ENCODE measurements at regions not wholly inside any gene's neighbourhood (a gene's known extent, or its start where the extent isn't known, plus 50 kb on each side); places are given as distances from the start of the nearest gene placed in this dataset.

DNA sequence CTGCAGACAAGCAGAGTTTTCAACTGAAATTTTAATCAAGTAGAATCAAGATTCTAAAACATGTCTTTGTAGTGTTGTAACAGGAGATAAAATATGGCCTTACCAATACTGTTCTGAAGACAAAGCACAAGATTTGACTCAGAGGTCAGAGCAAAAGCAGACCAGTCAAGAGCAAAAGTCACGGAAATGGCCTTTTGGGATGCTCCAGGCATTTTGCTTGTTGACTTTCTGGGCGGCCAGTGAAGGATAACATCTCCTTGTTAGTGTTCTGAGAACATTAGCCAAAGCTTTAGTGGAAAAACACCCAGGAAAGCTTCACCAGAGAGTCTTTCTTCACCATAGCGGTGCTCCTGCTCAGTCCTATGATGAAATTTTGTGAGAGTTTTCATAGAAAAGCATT, 590.6 kb downstream of the ARL4A start:
- H3K9me2 ChIP-seq (replicated peaks; ENCODE audit: control insufficient read depth, low read length): no peaks in the 10 kb centered on the region
- H3K4me3 ChIP-seq (ENCODE audit: low read length): no peak overlapping the region
- no peak overlapping the region for H3K4me2 ChIP-seq (ENCODE audit: low read length)
- TF ChIP-seq EZH2phosphoT487 (IDR thresholded peaks at IDR 0.05; ENCODE audit: borderline replicate concordance, low read length): no peak
- TF ChIP-seq, protein P1, sequence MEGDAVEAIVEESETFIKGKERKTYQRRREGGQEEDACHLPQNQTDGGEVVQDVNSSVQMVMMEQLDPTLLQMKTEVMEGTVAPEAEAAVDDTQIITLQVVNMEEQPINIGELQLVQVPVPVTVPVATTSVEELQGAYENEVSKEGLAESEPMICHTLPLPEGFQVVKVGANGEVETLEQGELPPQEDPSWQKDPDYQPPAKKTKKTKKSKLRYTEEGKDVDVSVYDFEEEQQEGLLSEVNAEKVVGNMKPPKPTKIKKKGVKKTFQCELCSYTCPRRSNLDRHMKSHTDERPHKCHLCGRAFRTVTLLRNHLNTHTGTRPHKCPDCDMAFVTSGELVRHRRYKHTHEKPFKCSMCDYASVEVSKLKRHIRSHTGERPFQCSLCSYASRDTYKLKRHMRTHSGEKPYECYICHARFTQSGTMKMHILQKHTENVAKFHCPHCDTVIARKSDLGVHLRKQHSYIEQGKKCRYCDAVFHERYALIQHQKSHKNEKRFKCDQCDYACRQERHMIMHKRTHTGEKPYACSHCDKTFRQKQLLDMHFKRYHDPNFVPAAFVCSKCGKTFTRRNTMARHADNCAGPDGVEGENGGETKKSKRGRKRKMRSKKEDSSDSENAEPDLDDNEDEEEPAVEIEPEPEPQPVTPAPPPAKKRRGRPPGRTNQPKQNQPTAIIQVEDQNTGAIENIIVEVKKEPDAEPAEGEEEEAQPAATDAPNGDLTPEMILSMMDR (IDR thresholded peaks at IDR 0.05; ENCODE audit: low read depth, low read length, poor library complexity, severe bottlenecking): no peak
- H3F3A ChIP-seq (ENCODE audit: control insufficient read depth, insufficient read depth): no peaks in the 10 kb centered on the region
- H3K36me3 ChIP-seq (ENCODE audit: control insufficient read depth, low read length): no peaks in the 10 kb centered on the region
- H3K27me3 ChIP-seq (ENCODE audit: control insufficient read depth, low read length): no peaks in the 10 kb centered on the region
- no peak overlapping the region for H3K27ac ChIP-seq (ENCODE audit: low read depth, low read length)
- no peaks in the 10 kb centered on the region for H3K79me2 ChIP-seq (ENCODE audit: control insufficient read depth, low read length)
- H3K4me1 ChIP-seq (ENCODE audit: control insufficient read depth, low read length): no peaks in the 10 kb centered on the region
- no peaks in the 10 kb centered on the region for H4K20me1 ChIP-seq (ENCODE audit: control insufficient read depth, insufficient read depth, low read depth, low read length)
- no peaks in the 10 kb centered on the region for H3K9me3 ChIP-seq (ENCODE audit: control insufficient read depth, insufficient read depth, low read length)

DNA sequence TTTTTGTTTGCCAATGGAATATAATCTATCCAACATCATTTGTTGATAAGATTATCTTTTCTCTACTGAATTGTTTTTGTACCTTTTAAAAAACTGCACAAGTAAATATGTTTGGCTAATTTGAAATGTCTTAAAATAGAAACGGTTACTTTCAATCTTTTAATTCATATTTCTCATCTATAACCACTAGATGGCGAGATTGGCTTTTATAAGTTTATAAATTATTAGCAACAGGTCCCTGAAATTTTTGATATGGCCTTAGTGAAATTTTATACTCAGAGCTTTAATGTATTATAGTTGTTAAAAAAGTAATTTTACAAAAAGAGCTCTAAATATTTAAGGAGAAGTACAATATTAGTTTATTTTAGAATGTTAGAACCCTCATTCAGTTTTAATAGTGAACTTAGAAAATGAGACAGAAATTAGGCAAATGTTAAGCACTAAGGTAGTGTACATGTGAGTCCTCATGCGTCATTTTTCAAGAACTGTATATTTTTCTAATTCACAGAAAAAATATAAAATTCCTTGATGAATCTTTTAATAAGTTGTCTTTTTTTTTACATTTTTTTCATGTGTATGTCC, 592.5 kb downstream of the ARL4A start:
- Histone ChIP-seq H3K4me2 (ENCODE audit: low read length) (no peak overlapping the region), H3K9me2 (replicated peaks; ENCODE audit: control insufficient read depth, low read length) (no peaks in the 10 kb centered on the region)
- TF ChIP-seq, protein P1 (IDR thresholded peaks at IDR 0.05; ENCODE audit: low read depth, low read length, poor library complexity, severe bottlenecking): peak; percentile 47
- no peak for TF ChIP-seq EZH2phosphoT487 (IDR thresholded peaks at IDR 0.05; ENCODE audit: borderline replicate concordance, low read length)

DNA sequence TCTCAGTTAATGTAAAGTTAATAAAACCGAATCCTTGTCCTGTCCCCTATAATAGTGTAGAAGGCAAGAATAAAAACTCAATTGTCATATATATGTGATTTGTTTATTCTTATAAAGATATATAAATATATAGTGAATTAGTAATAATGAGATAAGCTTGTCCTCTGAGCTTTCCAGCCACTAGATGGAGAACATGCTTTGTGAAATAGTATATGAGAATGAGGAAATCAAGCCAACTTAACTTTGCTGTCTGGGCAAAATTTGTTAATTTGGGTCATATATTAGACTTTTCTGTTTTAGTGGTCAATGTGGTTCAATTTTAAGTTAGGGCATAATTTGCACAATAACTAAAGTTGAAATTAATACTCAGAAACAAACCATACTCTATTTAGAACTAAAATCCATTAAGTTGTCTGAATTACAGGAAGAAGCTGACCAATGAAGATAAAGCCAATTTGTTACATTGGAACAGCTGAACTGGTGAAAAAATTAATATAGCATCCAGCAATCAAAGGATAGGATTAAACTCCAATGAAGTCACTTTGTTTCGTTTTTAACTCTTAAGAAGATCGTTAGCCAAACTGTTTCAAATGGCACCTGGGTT, 595.0 kb downstream of the ARL4A start:
- TF ChIP-seq EZH2phosphoT487 (IDR thresholded peaks at IDR 0.05; ENCODE audit: borderline replicate concordance, low read length): no peak
- TF ChIP-seq, protein P1 (IDR thresholded peaks at IDR 0.05; ENCODE audit: low read depth, low read length, poor library complexity, severe bottlenecking): no peak
- Histone ChIP-seq H3K4me1 (ENCODE audit: control insufficient read depth, low read length) (no peaks in the 10 kb centered on the region), H3K4me3 (ENCODE audit: low read length) (no peak overlapping the region), H3K36me3 (ENCODE audit: control insufficient read depth, low read length) (no peaks in the 10 kb centered on the region), H3F3A (ENCODE audit: control insufficient read depth, insufficient read depth) (no peaks in the 10 kb centered on the region), H3K4me2 (ENCODE audit: low read length) (no peak overlapping the region), H3K79me2 (ENCODE audit: control insufficient read depth, low read length) (no peaks in the 10 kb centered on the region), H3K27ac (ENCODE audit: low read depth, low read length) (no peak overlapping the region), H3K9me3 (ENCODE audit: control insufficient read depth, insufficient read depth, low read length) (no peaks in the 10 kb centered on the region), H3K9me2 (replicated peaks; ENCODE audit: control insufficient read depth, low read length) (no peaks in the 10 kb centered on the region), H4K20me1 (ENCODE audit: control insufficient read depth, insufficient read depth, low read depth, low read length) (no peaks in the 10 kb centered on the region), H3K27me3 (ENCODE audit: control insufficient read depth, low read length) (no peaks in the 10 kb centered on the region)

More for the DNA sequence above, 592.5 kb downstream of the ARL4A start:
- Histone ChIP-seq H3K79me2 (ENCODE audit: control insufficient read depth, low read length) (no peaks in the 10 kb centered on the region), H3K36me3 (ENCODE audit: control insufficient read depth, low read length) (no peaks in the 10 kb centered on the region), H3K27me3 (ENCODE audit: control insufficient read depth, low read length) (no peaks in the 10 kb centered on the region), H3K9me3 (ENCODE audit: control insufficient read depth, insufficient read depth, low read length) (no peaks in the 10 kb centered on the region), H3F3A (ENCODE audit: control insufficient read depth, insufficient read depth) (no peaks in the 10 kb centered on the region), H3K27ac (ENCODE audit: low read depth, low read length) (no peak overlapping the region), H3K4me1 (ENCODE audit: control insufficient read depth, low read length) (no peaks in the 10 kb centered on the region), H4K20me1 (ENCODE audit: control insufficient read depth, insufficient read depth, low read depth, low read length) (no peaks in the 10 kb centered on the region), H3K4me3 (ENCODE audit: low read length) (no peak overlapping the region)

All from DOHH2 (cell line).